ENCODE measurements at regions not wholly inside any gene's neighbourhood (a gene's known extent, or its start where the extent isn't known, plus 50 kb on each side); places are given as distances from the start of the nearest gene placed in this dataset.

DNA sequence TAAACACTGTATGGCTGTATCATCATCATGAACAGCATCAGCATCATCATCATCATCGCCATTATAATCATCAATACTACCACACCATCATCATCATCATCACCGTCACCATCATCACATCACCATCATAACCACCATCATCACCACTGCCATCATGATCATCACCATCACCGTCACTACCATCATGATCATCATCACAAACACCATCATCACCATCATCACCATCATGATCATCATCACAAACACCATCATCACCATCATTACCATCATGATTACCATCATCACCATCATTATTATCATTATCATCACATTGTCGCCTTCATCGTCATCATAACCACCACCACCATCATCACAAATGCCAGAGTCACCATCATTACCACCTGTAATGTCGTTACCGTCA lies 1196.9 kb downstream of the NLGN4X start:
- no peak overlapping the region for H3K27ac ChIP-seq (ENCODE audit: low read depth, low read length)
- no peaks in the 10 kb centered on the region for H3K36me3 ChIP-seq (ENCODE audit: insufficient read depth, low read length)
- Mint-ChIP-seq H3K27ac (no peak overlapping the region), H3K4me1 (no peaks in the 10 kb centered on the region), H3K36me3 (no peaks in the 10 kb centered on the region), H3K4me3 (no peak overlapping the region), H3K9me3 (peaks cover 3 to 12% (median 6%) of the 10 kb centered on the region in 5 donors), H3K27me3 (no peaks in the 10 kb centered on the region)
- DNase-seq = no peak
- no peaks in the 10 kb centered on the region for H3K4me1 ChIP-seq (ENCODE audit: insufficient read depth, low read length)
- POLR2A ChIA-PET = no interaction called here
- no peaks in the 10 kb centered on the region for H3K9me3 ChIP-seq (ENCODE audit: low read length)
- CTCF ChIA-PET = no interaction called here
- no peak overlapping the region for H3K4me3 ChIP-seq (ENCODE audit: low read length)
- no peaks in the 10 kb centered on the region for H3K27me3 ChIP-seq (ENCODE audit: insufficient read depth, low read length, poor library complexity, severe bottlenecking)

DNA sequence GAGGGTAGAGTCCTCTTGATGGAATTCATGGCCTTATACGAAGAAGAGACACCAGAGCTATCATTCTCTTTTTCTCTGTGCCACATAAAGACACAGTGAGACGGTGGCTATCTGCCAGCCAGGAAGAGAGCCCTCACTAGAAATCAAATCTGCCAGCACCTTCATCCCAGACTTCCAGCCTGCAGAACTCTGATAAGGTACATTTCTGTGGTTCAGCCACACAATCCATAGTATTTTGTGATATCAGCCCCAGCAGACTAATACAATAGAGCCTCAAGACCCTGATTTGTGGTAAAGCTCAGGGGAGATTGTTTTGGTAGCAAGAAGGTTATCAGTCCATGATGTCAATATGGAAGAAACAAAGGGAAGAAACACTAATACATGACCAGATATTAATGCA lies 1213.2 kb downstream of the NLGN4X start:
- no peak overlapping the region for H3K4me3 ChIP-seq (ENCODE audit: low read length)
- DNase-seq = no peak
- no peaks in the 10 kb centered on the region for H3K4me1 ChIP-seq (ENCODE audit: insufficient read depth, low read length)
- H3K27me3 Mint-ChIP-seq = no peaks in the 10 kb centered on the region
- no peaks in the 10 kb centered on the region for H3K36me3 ChIP-seq (ENCODE audit: insufficient read depth, low read length)
- H3K36me3 Mint-ChIP-seq = no peaks in the 10 kb centered on the region
- no peaks in the 10 kb centered on the region for H3K27me3 ChIP-seq (ENCODE audit: insufficient read depth, low read length, poor library complexity, severe bottlenecking)
- CTCF ChIA-PET = no interaction called here
- no peaks in the 10 kb centered on the region for H3K9me3 ChIP-seq (ENCODE audit: low read length)
- no peaks in the 10 kb centered on the region for H3K4me1 Mint-ChIP-seq
- H3K27ac Mint-ChIP-seq = no peak overlapping the region
- POLR2A ChIA-PET = no interaction called here
- H3K9me3 Mint-ChIP-seq = peaks cover 3 to 15% (median 10%) of the 10 kb centered on the region in 5 donors
- no peak overlapping the region for H3K27ac ChIP-seq (ENCODE audit: low read depth, low read length)
- no peak overlapping the region for H3K4me3 Mint-ChIP-seq

DNA sequence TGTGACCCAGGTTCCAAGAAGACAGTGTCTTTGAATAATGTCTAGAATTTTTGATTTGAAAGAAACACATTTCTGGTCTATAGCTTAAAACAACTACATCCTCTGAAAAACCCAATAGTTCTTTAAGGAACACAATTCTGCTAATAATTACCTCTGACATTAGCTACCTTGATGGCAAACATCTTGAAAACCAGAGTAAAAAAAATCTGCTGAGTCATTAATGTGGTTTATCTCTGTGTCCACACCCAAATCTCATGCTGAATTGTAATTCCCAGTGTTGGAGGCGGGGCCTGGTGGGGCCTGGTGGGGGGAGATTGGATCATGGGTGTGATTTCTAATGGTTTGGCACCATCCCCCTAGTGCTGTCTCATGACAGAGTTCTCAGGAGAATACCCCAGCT lies 1233.8 kb downstream of the NLGN4X start:
- no peaks in the 10 kb centered on the region for H3K4me1 Mint-ChIP-seq
- H3K9me3 Mint-ChIP-seq = peaks cover 0 to 30% (median 10%) of the 10 kb centered on the region in 5 donors
- CTCF ChIA-PET = no interaction called here

DNA sequence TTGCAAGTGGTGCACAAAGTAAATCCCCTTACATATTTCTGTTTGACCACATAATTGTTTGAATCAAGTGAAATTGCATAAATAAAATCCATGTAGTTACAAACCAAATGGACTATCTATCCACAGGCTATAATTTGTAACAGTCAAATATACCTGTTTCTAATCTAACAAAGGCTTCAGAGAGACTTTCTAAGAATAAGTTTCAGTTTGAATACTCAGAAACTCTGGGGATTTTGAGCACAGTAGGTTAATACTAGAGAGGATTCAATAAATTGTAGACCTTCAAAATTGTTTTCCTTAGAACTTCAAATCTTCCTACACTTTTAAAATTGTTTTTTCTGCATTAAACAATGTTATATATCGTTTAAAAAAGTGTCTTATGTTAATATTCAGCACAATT lies 1250.1 kb downstream of the NLGN4X start:
- H3K36me3 Mint-ChIP-seq = no peaks in the 10 kb centered on the region
- Histone ChIP-seq H3K4me1 (ENCODE audit: insufficient read depth, low read length) (no peaks in the 10 kb centered on the region), H3K27me3 (ENCODE audit: insufficient read depth, low read length, poor library complexity, severe bottlenecking) (no peaks in the 10 kb centered on the region), H3K27ac (ENCODE audit: low read depth, low read length) (no peak overlapping the region), H3K4me3 (ENCODE audit: low read length) (no peak overlapping the region), H3K36me3 (ENCODE audit: insufficient read depth, low read length) (no peaks in the 10 kb centered on the region), H3K9me3 (ENCODE audit: low read length) (no peaks in the 10 kb centered on the region)
- ChIA-PET POLR2A (no interaction called here), CTCF (no interaction called here)
- no peaks in the 10 kb centered on the region for H3K4me1 Mint-ChIP-seq
- H3K27ac Mint-ChIP-seq = no peak overlapping the region
- no peak for DNase-seq
- no peak overlapping the region for H3K4me3 Mint-ChIP-seq
- H3K9me3 Mint-ChIP-seq = peaks cover 0 to 15% (median 3%) of the 10 kb centered on the region in 5 donors
- H3K27me3 Mint-ChIP-seq = no peaks in the 10 kb centered on the region

More for the DNA sequence above, 1233.8 kb downstream of the NLGN4X start:
- H3K9me3 ChIP-seq (ENCODE audit: low read length) = no peaks in the 10 kb centered on the region
- no peak overlapping the region for H3K4me3 Mint-ChIP-seq
- peaks cover 0 to 2% (median 0%) of the 10 kb centered on the region in 3 donors for H3K36me3 Mint-ChIP-seq
- POLR2A ChIA-PET = no interaction called here
- H3K27ac ChIP-seq (ENCODE audit: low read depth, low read length) = no peak overlapping the region
- peaks cover 0 to 1% of the 10 kb centered on the region in 2 donors for H3K27me3 Mint-ChIP-seq
- H3K4me1 ChIP-seq (ENCODE audit: insufficient read depth, low read length) = no peaks in the 10 kb centered on the region
- no peak for DNase-seq
- no peak overlapping the region for H3K4me3 ChIP-seq (ENCODE audit: low read length)
- no peak overlapping the region for H3K27ac Mint-ChIP-seq
- no peaks in the 10 kb centered on the region for H3K36me3 ChIP-seq (ENCODE audit: insufficient read depth, low read length)
- H3K27me3 ChIP-seq (ENCODE audit: insufficient read depth, low read length, poor library complexity, severe bottlenecking) = no peaks in the 10 kb centered on the region

DNA sequence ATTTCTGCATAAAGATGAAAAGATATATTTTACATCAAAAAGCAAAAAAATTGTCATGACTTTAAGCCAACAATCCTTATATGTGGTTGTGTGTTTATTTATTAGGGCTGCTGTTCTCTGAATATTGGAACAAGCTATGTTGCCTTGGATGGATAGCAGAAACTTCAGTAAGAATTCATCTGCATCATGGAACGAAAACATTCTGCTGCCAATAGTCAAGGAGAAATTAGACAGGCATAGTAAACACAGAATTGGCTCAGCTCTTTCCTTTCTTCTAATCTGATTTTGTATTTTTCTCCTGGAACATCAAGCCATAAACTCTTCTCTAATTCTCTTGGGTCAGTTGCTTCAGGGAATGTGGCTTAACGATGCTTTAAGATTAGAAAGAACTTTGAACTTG lies 1257.0 kb downstream of the NLGN4X start:
- no peak for DNase-seq
- H3K27ac ChIP-seq (ENCODE audit: low read depth, low read length) = no peak overlapping the region
- no peaks in the 10 kb centered on the region for H3K36me3 ChIP-seq (ENCODE audit: insufficient read depth, low read length)
- no peaks in the 10 kb centered on the region for H3K4me1 ChIP-seq (ENCODE audit: insufficient read depth, low read length)
- Mint-ChIP-seq H3K36me3 (no peaks in the 10 kb centered on the region), H3K4me1 (no peaks in the 10 kb centered on the region), H3K27me3 (no peaks in the 10 kb centered on the region), H3K27ac (no peak overlapping the region), H3K9me3 (peaks cover 7 to 18% (median 11%) of the 10 kb centered on the region in 5 donors), H3K4me3 (no peak overlapping the region)
- H3K9me3 ChIP-seq (ENCODE audit: low read length) = no peaks in the 10 kb centered on the region
- POLR2A ChIA-PET = no interaction called here
- CTCF ChIA-PET = no interaction called here
- H3K27me3 ChIP-seq (ENCODE audit: insufficient read depth, low read length, poor library complexity, severe bottlenecking) = no peaks in the 10 kb centered on the region
- H3K4me3 ChIP-seq (ENCODE audit: low read length) = no peak overlapping the region

DNA sequence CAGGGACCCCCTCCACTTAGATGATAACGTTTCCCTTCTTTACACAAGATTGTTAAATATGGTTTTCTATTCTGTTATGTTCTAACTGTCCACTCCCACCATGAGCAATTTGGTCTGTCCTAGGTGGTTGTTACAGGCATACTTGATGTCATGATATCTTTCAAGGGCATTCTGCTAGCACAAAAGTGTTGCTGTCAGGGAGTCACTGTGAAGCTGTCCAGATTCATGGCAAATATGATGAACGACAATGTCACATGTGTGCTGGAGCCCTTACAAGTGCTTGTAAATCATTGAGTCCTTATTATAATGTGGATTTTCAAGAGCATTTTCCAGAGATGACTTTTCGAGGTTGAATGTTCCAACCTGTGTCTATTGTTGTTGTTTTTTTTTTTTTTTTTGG lies 1250.7 kb upstream of the PRKX start:
- Mint-ChIP-seq H3K27ac (no peak overlapping the region), H3K27me3 (no peaks in the 10 kb centered on the region), H3K9me3 (peaks cover 3 to 15% (median 7%) of the 10 kb centered on the region in 5 donors), H3K4me3 (no peak overlapping the region), H3K4me1 (no peaks in the 10 kb centered on the region), H3K36me3 (no peaks in the 10 kb centered on the region)
- ChIA-PET CTCF (no interaction called here), POLR2A (no interaction called here)
- Histone ChIP-seq H3K27ac (ENCODE audit: low read depth, low read length) (no peak overlapping the region), H3K9me3 (ENCODE audit: low read length) (no peaks in the 10 kb centered on the region), H3K36me3 (ENCODE audit: insufficient read depth, low read length) (no peaks in the 10 kb centered on the region), H3K27me3 (ENCODE audit: insufficient read depth, low read length, poor library complexity, severe bottlenecking) (no peaks in the 10 kb centered on the region), H3K4me3 (ENCODE audit: low read length) (no peak overlapping the region), H3K4me1 (ENCODE audit: insufficient read depth, low read length) (no peaks in the 10 kb centered on the region)
- no peak for DNase-seq

DNA sequence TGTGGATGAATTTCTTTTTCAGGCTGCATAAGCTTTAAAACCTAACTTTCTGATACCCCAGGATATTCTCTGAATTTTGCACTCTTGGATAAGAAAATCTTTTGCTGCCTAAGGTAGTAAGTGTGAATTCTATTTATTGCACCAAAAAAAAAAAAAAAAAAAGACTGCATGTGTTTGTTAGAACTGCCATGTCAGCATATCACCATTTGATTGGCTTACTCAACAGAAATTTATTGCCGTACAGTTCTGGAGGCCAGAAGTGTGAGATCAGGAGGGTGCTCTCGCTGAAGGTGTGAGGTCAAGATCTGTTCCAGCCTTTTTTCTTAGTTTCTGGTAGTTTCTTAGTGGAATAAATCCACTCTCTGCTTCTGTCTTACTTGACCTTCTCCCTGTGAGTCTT lies 1250.0 kb upstream of the PRKX start:
- Histone ChIP-seq H3K4me1 (ENCODE audit: insufficient read depth, low read length) (no peaks in the 10 kb centered on the region), H3K27me3 (ENCODE audit: insufficient read depth, low read length, poor library complexity, severe bottlenecking) (no peaks in the 10 kb centered on the region), H3K27ac (ENCODE audit: low read depth, low read length) (no peak overlapping the region), H3K36me3 (ENCODE audit: insufficient read depth, low read length) (no peaks in the 10 kb centered on the region), H3K4me3 (ENCODE audit: low read length) (no peak overlapping the region), H3K9me3 (ENCODE audit: low read length) (no peaks in the 10 kb centered on the region)
- no peaks in the 10 kb centered on the region for H3K4me1 Mint-ChIP-seq
- no peak overlapping the region for H3K27ac Mint-ChIP-seq
- DNase-seq = no peak
- H3K27me3 Mint-ChIP-seq = no peaks in the 10 kb centered on the region
- POLR2A ChIA-PET = no interaction called here
- CTCF ChIA-PET = no interaction called here
- no peak overlapping the region for H3K4me3 Mint-ChIP-seq
- H3K36me3 Mint-ChIP-seq = no peaks in the 10 kb centered on the region
- peaks cover 3 to 14% (median 6%) of the 10 kb centered on the region in 5 donors for H3K9me3 Mint-ChIP-seq

DNA sequence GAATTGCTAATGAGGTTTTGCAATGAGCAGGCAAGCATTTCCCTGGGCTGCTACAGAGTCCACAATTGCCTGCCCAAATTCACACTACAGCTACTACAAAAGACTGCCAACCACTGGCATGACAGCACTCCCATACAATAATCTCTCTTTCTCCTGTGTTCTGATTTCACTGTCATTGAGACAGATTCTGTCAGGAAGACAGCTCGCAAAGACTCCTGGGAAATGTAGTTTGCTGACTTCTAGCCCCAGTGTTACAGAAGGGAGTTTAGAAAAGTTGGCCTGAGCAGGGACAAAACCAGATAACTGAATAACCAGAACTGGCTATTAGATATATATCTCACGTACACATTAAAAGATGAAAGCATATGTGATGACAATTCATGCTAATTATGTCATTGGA lies 1231.3 kb upstream of the PRKX start:
- Mint-ChIP-seq H3K36me3 (no peaks in the 10 kb centered on the region), H3K4me1 (no peaks in the 10 kb centered on the region), H3K27me3 (no peaks in the 10 kb centered on the region), H3K9me3 (peaks cover 4 to 17% (median 8%) of the 10 kb centered on the region in 5 donors), H3K27ac (no peak overlapping the region), H3K4me3 (no peak overlapping the region)
- Histone ChIP-seq H3K4me1 (ENCODE audit: insufficient read depth, low read length) (no peaks in the 10 kb centered on the region), H3K4me3 (ENCODE audit: low read length) (no peak overlapping the region), H3K9me3 (ENCODE audit: low read length) (no peaks in the 10 kb centered on the region), H3K36me3 (ENCODE audit: insufficient read depth, low read length) (no peaks in the 10 kb centered on the region), H3K27ac (ENCODE audit: low read depth, low read length) (no peak overlapping the region), H3K27me3 (ENCODE audit: insufficient read depth, low read length, poor library complexity, severe bottlenecking) (no peaks in the 10 kb centered on the region)
- CTCF ChIA-PET = no interaction called here
- POLR2A ChIA-PET = no interaction called here
- no peak for DNase-seq

DNA sequence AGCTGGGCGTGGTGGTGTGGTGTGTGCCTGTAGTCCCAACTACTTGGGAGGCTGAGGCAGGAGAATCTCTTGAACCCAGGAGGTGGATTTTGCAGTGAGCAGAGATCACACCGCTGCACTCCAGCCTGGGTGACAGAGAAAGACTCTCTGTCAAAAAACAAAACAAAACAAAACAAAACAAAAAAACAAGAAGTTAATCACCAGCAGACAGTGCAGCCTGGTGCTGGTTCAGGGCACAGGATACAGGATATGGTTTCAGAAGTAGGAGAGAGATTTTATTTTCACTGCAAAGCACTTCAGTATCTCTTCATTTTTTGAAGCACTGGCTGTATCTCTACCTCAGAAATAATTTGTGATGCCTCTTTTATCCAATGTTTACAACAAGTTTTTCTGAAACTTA lies 1222.9 kb upstream of the PRKX start:
- Mint-ChIP-seq H3K4me1 (no peaks in the 10 kb centered on the region), H3K27ac (no peak overlapping the region), H3K27me3 (no peaks in the 10 kb centered on the region), H3K9me3 (peaks cover 4 to 13% (median 7%) of the 10 kb centered on the region in 5 donors), H3K36me3 (no peaks in the 10 kb centered on the region), H3K4me3 (no peak overlapping the region)
- Histone ChIP-seq H3K4me1 (ENCODE audit: insufficient read depth, low read length) (no peaks in the 10 kb centered on the region), H3K27me3 (ENCODE audit: insufficient read depth, low read length, poor library complexity, severe bottlenecking) (no peaks in the 10 kb centered on the region), H3K4me3 (ENCODE audit: low read length) (no peak overlapping the region), H3K9me3 (ENCODE audit: low read length) (no peaks in the 10 kb centered on the region), H3K27ac (ENCODE audit: low read depth, low read length) (no peak overlapping the region), H3K36me3 (ENCODE audit: insufficient read depth, low read length) (no peaks in the 10 kb centered on the region)
- POLR2A ChIA-PET = no interaction called here
- CTCF ChIA-PET = no interaction called here
- DNase-seq = no peak

All from CD8-positive, alpha-beta memory T cell (primary cell).